NCI-H2081 (cell line): ENCODE measurements at regions not wholly inside any gene's neighbourhood (a gene's known extent, or its start where the extent isn't known, plus 50 kb on each side); places are given as distances from the start of the nearest gene placed in this dataset.

Experiments used
- DNase-seq, 2 experiments: peaks; one replicate each; lab custom pipeline; 2025; lab: John Stamatoyannopoulos, UW

DNA sequence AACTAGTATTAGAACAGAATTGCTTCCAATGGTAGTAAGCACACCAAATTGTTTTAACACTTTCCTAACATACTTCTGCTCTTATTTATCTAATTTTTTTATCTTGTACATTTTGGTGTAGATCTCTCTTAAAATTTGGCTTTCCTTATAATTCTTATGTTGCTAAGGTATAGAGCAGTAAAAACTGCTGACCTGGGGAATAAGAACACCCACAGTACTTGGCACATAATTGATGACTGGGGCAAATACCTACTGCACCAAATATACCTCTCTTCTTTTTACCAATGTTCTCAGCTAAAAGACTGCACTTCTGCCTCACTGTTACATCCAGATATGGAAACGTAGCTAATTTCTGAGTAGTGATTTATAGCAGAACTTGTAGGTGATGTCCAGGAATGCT is 642.2 kb downstream of the LIG4 start:
- no peak for DNase-seq

DNA sequence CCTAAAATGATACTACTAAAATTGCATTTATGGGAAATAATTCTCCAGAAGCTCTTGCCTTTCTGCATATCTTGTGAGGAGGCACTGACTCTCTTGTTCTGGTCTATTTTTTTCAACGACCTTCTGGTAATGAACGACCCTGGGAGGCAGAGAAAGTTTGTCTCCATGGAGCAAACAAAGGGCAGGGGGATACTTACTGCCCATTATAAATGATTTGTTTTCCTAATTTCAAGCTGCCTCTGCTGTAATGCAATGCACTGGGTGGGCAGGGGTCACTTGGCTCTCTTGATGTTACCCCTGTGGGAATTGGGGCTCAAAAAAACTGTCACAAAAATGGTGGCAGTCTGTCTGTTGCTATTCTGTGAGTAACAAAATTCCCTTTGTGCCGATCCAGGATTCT is 643.2 kb downstream of the LIG4 start:
- no peak for DNase-seq

DNA sequence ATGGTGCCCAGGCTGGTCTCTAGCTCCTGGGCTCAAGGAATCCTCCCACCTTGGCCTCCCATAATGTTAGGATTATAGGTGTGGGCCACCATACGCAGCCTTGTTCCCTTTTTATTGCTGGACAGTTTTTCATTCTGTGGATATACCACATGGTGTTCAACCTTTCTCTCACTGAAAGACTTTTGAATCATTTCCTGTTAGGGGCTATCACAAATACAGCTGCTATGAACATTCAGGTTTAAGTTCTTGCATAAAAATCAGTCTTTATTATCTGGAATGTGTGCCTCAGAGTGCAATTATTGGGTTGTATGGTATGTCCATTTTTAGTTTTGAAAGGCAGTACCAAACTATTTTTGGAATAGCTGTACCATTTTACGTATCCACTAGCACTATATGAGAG is 647.2 kb downstream of the LIG4 start:
- DNase-seq = no peak

DNA sequence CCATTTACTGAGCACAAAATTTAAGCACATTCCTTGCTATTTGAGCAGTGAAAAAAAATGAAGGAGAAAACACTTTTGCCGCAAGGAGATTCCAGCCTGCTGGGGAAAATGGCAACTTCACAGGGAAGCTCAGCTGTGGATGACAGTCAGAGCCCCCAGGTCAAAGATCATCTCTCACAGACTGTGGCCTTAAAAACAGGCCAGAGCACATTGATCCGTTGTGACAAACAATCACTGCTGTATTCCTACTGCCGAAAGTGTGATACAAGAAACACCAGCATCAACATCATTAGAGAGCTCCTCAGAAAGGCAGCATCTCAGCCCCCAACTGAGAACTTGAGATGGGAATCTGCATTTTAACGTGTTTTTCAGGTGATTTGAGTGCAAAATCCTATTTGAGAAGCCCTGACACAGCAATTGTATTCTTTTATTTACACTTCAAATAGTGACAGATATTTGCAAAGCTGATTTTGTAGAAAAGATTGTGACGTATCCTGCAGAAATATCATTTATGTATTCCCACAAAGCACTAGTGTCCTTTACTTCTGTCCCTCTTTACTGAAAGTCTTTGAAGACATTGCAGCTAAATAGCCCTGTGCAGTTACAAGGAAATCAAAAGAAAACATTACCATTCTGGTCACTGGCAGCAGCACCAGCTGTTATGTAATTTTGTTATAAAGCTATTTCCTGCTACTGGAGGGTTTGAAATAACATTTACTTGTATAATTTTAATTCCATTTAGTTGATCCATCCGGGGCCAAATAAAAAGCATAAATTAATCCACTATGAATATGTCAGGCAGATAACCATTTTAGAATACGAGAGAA is 652.0 kb downstream of the LIG4 start:
- DNase-seq = no peak

DNA sequence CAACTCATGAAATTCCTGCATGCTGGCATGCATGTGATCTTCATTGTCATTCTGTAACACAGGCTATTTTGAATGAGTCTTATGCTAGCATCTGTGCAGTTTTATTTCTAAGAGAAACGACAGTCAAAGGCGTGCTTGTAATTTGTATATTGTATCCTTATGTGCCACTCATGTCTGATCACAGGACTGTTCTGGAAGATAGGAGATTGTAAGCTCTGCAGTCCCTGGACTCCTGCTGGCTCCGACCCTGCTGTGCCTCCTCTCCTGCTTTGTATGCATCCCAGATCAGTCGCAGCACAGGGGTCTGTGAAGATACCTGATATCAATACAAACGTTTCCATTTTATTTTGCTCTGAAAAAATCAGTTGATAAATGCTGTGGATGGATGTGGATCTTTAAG is 653.1 kb downstream of the LIG4 start:
- no peak for DNase-seq

- DNase-seq = peak; percentile 15 to 63
These were observed 660.9 kb downstream of the LIG4 start for GRCh38 chr13:107554460-107554859.

GRCh38 chr13:107553838-107554237 is 661.5 kb downstream of the LIG4 start:
- no peak for DNase-seq

DNA sequence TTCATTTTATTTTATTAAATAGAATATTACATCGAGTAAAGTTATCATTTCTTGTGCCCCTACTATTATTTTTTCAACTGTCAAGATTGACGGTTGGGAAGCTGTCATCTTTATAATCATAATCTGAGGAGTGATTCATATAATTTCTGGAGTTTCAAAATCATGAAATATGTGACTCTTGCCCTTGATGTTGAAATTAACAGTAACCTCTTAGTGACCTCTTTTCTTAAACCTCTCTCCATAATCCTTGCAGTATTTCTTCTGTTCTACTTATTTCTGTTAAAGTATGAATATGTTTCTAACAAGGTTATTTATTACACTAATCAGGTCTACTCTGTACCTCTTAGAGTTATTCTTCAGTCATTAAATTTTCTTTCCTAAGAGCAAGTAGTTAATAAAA is 663.8 kb downstream of the LIG4 start:
- DNase-seq = no peak

- no peak for DNase-seq
These were observed 667.0 kb downstream of the LIG4 start for GRCh38 chr13:107548338-107548737.

DNA sequence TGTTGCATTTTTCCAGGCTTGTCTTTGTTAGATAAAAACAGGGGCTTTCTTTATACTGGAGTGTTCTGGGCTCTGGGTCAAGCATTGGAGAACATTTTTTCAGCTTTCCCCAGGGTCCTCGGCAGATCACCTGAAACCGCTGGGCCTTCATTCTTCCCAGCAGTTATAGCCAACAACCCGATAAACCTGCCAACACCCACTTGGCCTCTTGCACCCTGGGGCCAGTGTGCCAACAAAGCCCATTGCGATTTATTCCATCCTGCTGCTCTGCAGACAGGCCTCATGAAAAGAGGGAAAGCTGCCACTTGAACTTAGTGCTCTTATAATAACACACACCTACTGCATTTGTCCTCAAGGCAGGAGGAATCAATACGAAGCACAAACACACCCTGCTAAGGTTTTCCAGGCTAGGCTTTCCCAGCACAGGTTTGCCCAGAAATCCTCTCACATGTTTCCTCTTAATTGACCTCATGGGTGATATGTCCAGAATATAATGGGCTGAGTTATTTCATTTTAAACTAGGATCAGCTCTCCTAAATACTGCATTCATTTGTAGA is 669.3 kb downstream of the LIG4 start:
- DNase-seq = peak; percentile 8 to 50

- no peak for DNase-seq
These were observed 680.8 kb downstream of the LIG4 start for GRCh38 chr13:107534548-107534947.

GRCh38 chr13:107531816-107532215 is 683.5 kb downstream of the LIG4 start:
- no peak for DNase-seq

GRCh38 chr13:107531180-107531579 is 684.2 kb downstream of the LIG4 start:
- DNase-seq = no peak

- DNase-seq = no peak
These were observed 686.3 kb downstream of the LIG4 start for GRCh38 chr13:107529035-107529434.

DNA sequence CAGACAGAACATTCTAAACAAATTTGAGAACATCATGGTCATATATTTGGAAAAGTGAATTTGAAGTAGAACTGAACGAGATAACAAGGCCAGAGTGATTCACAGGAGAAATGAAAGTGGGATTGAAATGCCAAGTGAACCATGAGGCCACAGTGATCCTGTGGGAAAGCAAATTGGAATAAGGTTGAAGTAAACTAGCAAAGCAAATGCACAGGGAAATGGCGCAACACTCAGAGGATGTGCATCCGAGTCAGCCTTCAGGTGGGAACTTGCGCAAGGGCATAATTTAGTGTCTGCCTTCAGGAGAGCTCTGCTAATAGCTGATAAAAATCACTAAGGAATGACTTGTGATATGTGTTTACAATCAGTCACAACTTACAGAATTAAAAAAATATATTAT is 696.6 kb downstream of the LIG4 start:
- no peak for DNase-seq

GRCh38 chr13:107518292-107518691 is 697.0 kb downstream of the LIG4 start:
- DNase-seq = no peak

DNA sequence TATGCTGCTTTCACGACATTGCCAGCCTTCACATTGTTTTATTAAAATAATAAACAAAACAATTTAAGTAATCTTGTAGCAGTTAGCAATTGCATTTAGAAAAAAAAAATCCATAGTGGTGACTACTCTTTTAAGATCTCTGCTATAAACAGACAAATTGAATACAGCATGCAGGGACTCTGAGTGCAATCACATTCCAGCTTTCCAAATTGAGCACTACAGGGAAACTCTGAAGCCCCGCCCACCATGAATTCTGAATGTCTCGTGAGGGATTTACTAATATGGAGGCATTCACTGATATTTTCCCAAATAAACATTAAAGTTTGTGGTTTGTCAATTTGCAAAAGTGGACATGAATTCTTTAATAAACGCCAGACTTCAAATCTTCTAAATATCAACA is 698.8 kb downstream of the LIG4 start:
- DNase-seq = no peak

- DNase-seq = no peak
These were observed 702.8 kb downstream of the LIG4 start for GRCh38 chr13:107512551-107512950.

DNA sequence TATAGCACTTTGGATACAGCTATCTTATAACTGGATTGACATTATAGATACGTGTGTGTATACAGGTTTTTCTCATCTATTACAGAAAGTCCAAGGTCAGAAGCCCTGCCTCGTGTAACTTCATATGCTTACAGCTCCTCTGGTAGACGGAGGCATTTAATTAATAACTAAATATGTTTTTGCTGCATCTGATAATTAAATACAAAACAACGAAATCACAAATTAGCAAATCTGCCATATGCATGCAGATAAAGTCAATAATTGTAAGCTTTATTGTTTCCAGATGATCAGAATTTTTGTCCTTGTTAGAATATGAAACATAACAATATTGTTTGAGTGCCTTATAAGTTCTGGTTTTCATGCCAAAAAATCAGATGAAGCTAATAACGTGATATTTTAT is 717.7 kb downstream of the LIG4 start:
- no peak for DNase-seq

DNA sequence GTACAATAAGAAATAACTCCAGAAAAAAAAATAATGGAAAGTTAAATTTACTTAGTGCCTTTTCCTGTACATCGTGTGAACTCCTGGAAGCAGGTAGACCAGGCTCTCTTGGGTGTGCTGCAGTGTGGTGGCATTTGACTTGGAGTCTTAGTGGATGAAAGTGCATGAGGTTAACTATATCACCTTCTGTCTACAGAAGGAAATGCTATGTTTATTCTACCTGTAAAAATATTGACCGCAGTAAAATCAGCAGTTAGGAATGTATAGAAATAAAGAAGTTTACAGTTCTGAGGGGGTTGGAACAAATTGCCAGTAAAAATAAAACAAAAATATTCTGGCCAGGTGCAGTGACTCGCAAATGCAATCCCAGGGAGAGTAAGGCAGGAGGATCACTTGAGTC is 722.1 kb downstream of the LIG4 start:
- no peak for DNase-seq

GRCh38 chr13:107482688-107483087 is 732.6 kb downstream of the LIG4 start:
- no peak for DNase-seq

- no peak for DNase-seq
These were observed 735.2 kb downstream of the LIG4 start for GRCh38 chr13:107480130-107480529.

DNA sequence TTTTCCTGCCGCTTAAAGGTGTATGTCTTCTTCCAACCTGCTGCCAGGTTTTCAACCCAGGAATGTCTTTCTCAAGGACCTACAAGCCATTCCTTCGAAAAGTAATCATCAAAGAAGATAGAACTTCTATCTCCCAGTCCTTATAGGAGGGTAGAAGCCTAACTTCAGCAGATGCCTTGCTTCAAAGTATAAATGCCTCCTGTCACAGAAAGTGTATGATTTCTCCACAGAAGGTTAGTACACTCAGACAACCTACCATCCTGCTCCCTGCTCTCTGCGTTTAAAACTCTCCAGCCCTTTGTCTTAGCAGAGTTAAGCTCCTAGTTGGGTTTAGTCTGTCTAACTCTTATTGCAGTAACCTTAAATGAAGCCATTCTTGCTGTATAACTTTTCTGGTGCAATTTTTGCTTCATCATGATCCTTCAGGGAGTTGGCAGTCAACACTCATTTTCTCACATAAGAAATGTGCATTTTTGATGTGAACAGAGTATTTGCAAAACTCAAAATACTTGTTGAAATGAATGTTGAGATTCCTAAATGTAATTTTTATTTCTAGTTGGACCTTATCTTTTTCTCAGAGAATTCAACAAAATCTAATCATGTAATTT is 737.5 kb downstream of the LIG4 start:
- DNase-seq = no peak
